ENCODE measurements at regions not wholly inside any gene's neighbourhood (a gene's known extent, or its start where the extent isn't known, plus 50 kb on each side); places are given as distances from the start of the nearest gene placed in this dataset.
A peak's percentile ranks its signal among the peaks of the same experiment; 100 is the strongest.

DNA sequence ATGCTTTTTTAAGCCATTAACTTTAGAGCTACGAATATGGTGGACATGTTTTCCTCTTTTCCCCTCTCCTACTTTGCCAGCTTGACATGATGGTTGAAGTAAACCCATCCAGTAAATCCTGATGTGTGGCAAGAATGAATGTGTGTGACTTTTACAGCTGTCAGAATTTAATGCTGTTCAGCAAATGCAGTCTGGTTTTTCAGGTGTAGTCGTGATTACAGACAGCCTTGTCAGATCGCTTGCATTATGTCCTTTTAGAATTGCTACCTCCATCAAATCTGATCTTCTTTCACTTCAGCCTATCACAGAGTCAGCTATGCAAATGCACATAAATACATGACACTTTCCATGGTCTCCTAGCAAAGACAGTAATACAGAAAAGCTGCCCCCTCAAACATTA is 278.5 kb downstream of the FBXO15 start:
- no peaks in the 10 kb centered on the region for H3K9me3 ChIP-seq
- no peak for FAIRE-seq
- TF ChIP-seq CTCF (IDR thresholded peaks at IDR 0.05) = no peak
- H3K27me3 ChIP-seq = no peaks in the 10 kb centered on the region
- no peak for DNase-seq
- H3K4me3 ChIP-seq = no peak overlapping the region
- no peaks in the 10 kb centered on the region for H3K4me1 ChIP-seq
- intact Hi-C loops (cut with DNase I) = no loop called here
- H3K27ac ChIP-seq = no peak overlapping the region
- no peaks in the 10 kb centered on the region for H3K36me3 ChIP-seq
- ATAC-seq = no peak
- 41 to 61% methylated on average over 3 of the region's 3 CpGs for whole genome bisulfite sequencing, 2 donors

- Histone ChIP-seq H3K4me3 (no peak overlapping the region), H3K36me3 (no peaks in the 10 kb centered on the region), H3K27me3 (no peaks in the 10 kb centered on the region), H3K27ac (no peak overlapping the region), H3K4me1 (no peaks in the 10 kb centered on the region), H3K9me3 (no peaks in the 10 kb centered on the region)
- ATAC-seq (no peak), DNase-seq (no peak), FAIRE-seq (no peak)
- TF ChIP-seq CTCF (IDR thresholded peaks at IDR 0.05) = no peak
- intact Hi-C loops (cut with DNase I) = no loop called here
- WGBS, 2 donors = 48 to 62% methylated on average over 6 of the region's 6 CpGs
Observed at GRCh38 chr18:73861771-73862170, 285.9 kb downstream of the FBXO15 start.

- Histone ChIP-seq H3K4me1 (no peaks in the 10 kb centered on the region), H3K9me3 (no peaks in the 10 kb centered on the region), H3K27me3 (no peaks in the 10 kb centered on the region), H3K27ac (no peak overlapping the region), H3K4me3 (no peak overlapping the region), H3K36me3 (no peaks in the 10 kb centered on the region)
- FAIRE-seq (no peak), ATAC-seq (no peak), DNase-seq (no peak)
- 61 to 63% methylated on average over 9 of the region's 9 CpGs for WGBS, 2 donors
- TF ChIP-seq CTCF (IDR thresholded peaks at IDR 0.05) = no peak
- intact Hi-C loops (cut with DNase I) = no loop called here
Observed at GRCh38 chr18:73859837-73860397, 287.7 kb downstream of the FBXO15 start.

DNA sequence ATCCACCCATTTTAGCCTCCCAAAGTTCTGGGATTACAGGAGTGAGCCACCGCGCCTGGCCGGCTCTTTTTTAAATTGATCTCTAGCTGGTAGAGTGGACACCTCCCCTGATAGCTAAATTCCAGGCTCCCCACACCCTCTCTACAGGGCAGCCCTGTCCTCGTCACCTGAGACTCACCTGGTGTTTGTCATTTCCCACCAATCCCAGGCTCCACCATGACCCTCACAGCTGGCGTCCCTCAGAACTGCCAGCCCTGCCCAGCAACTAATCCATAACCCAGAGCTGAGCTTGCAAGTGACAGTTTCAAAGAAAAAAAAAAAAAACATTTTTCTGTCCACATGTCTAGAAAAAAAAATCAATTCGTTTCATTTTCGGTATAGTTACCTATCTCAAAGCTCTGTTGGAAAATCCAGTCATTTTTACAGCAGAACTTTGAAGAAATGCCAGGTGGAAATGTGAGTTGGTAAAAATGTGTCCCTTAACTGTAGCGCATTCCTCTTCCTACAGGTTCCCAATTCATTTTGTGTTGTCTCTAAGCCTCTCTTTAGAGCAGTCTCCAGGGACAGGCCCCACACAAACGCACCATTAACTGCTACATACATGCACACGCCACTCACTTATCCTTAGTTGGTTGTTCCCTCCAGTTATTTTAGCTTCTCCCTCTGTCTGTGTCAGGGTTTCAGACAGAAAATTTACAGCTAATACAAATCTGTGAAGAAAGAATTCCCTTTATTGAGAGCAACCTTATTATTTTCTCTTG is 294.7 kb downstream of the FBXO15 start:
- WGBS, 2 donors = 35 to 37% methylated on average over 10 of the region's 10 CpGs
- Histone ChIP-seq H3K9me3 (no peaks in the 10 kb centered on the region), H3K4me1 (no peaks in the 10 kb centered on the region), H3K36me3 (no peaks in the 10 kb centered on the region), H3K27me3 (no peaks in the 10 kb centered on the region), H3K4me3 (no peak overlapping the region), H3K27ac (no peak overlapping the region)
- no peak for FAIRE-seq
- no peak for TF ChIP-seq CTCF (IDR thresholded peaks at IDR 0.05)
- peak in 1 of 4 donors; percentile 26 for ATAC-seq
- intact Hi-C loops (cut with DNase I) = no loop called here
- DNase-seq = no peak

- 40 to 53% methylated on average over 5 of the region's 5 CpGs for WGBS, 2 donors
- no peak for FAIRE-seq
Observed at GRCh38 chr18:73850782-73851181, 296.9 kb downstream of the FBXO15 start.

More at GRCh38 chr18:73850782-73851181, 296.9 kb downstream of the FBXO15 start:
- Histone ChIP-seq H3K36me3 (no peaks in the 10 kb centered on the region), H3K4me1 (no peaks in the 10 kb centered on the region), H3K4me3 (no peak overlapping the region), H3K27me3 (no peaks in the 10 kb centered on the region), H3K27ac (no peak overlapping the region), H3K9me3 (no peaks in the 10 kb centered on the region)
- ATAC-seq (no peak), DNase-seq (no peak)
- intact Hi-C loops (cut with DNase I) = no loop called here
- no peak for TF ChIP-seq CTCF (IDR thresholded peaks at IDR 0.05)
